ENCODE measurements at regions not wholly inside any gene's neighbourhood (a gene's known extent, or its start where the extent isn't known, plus 50 kb on each side); places are given as distances from the start of the nearest gene placed in this dataset.

GRCh38 chr18:22607284-22607635 is 189.5 kb upstream of the CTAGE1 start:
- no peak overlapping the region for H3K27ac Mint-ChIP-seq
- no peak overlapping the region for H3K4me3 Mint-ChIP-seq
- no peaks in the 10 kb centered on the region for H3K4me1 Mint-ChIP-seq
- H3K36me3 Mint-ChIP-seq, result no peaks in the 10 kb centered on the region
- peaks cover 0 to 5% (median 0%) of the 10 kb centered on the region in 6 donors for H3K9me3 Mint-ChIP-seq
- H3K27me3 Mint-ChIP-seq (ENCODE audit: low read depth in 3 of 3), result peaks cover 4 to 14% (median 6%) of the 10 kb centered on the region in 3 donors
- DNase-seq, result no peak

- H3K36me3 Mint-ChIP-seq, result no peaks in the 10 kb centered on the region
- H3K27me3 Mint-ChIP-seq (ENCODE audit: low read depth in 3 of 3), result peaks cover 6 to 12% (median 6%) of the 10 kb centered on the region in 3 donors
- H3K4me1 Mint-ChIP-seq, result no peaks in the 10 kb centered on the region
- H3K4me3 Mint-ChIP-seq, result no peak overlapping the region
- DNase-seq, result no peak
- no peak overlapping the region for H3K27ac Mint-ChIP-seq
- H3K9me3 Mint-ChIP-seq, result no peaks in the 10 kb centered on the region
Observed at GRCh38 chr18:22608847-22609246, 191.1 kb upstream of the CTAGE1 start.

GRCh38 chr18:22609642-22610041 is 191.9 kb upstream of the CTAGE1 start:
- H3K27me3 Mint-ChIP-seq (ENCODE audit: low read depth in 3 of 3), result peaks cover 5 to 12% (median 6%) of the 10 kb centered on the region in 3 donors
- H3K4me1 Mint-ChIP-seq, result no peaks in the 10 kb centered on the region
- no peaks in the 10 kb centered on the region for H3K9me3 Mint-ChIP-seq

GRCh38 chr18:22613058-22613690 is 195.5 kb upstream of the CTAGE1 start:
- no peak overlapping the region for H3K4me3 Mint-ChIP-seq
- H3K27me3 Mint-ChIP-seq (ENCODE audit: low read depth in 3 of 3), result peaks cover 2 to 9% (median 6%) of the 10 kb centered on the region in 3 donors

More at GRCh38 chr18:22609642-22610041, 191.9 kb upstream of the CTAGE1 start:
- no peaks in the 10 kb centered on the region for H3K36me3 Mint-ChIP-seq
- no peak for DNase-seq
- no peak overlapping the region for H3K27ac Mint-ChIP-seq
- H3K4me3 Mint-ChIP-seq, result no peak overlapping the region

GRCh38 chr18:22613788-22614187 is 196.1 kb upstream of the CTAGE1 start:
- Mint-ChIP-seq H3K4me1 (no peaks in the 10 kb centered on the region), H3K27me3 (ENCODE audit: low read depth in 3 of 3) (peaks cover 2 to 10% (median 9%) of the 10 kb centered on the region in 3 donors), H3K36me3 (no peaks in the 10 kb centered on the region), H3K9me3 (no peaks in the 10 kb centered on the region), H3K4me3 (no peak overlapping the region), H3K27ac (no peak overlapping the region)
- DNase-seq, result no peak

More at GRCh38 chr18:22613058-22613690, 195.5 kb upstream of the CTAGE1 start:
- DNase-seq, result no peak
- no peak overlapping the region for H3K27ac Mint-ChIP-seq
- H3K9me3 Mint-ChIP-seq, result no peaks in the 10 kb centered on the region
- H3K36me3 Mint-ChIP-seq, result no peaks in the 10 kb centered on the region
- no peaks in the 10 kb centered on the region for H3K4me1 Mint-ChIP-seq

GRCh38 chr18:22623513-22623912 is 205.8 kb upstream of the CTAGE1 start:
- Mint-ChIP-seq H3K4me3 (no peak overlapping the region), H3K27ac (no peak overlapping the region), H3K27me3 (ENCODE audit: low read depth in 3 of 3) (peaks cover 6 to 14% (median 6%) of the 10 kb centered on the region in 3 donors), H3K9me3 (peaks cover 0 to 6% (median 0%) of the 10 kb centered on the region in 6 donors), H3K4me1 (no peaks in the 10 kb centered on the region), H3K36me3 (no peaks in the 10 kb centered on the region)
- DNase-seq, result no peak

GRCh38 chr18:22624176-22624575 is 206.5 kb upstream of the CTAGE1 start:
- H3K27ac Mint-ChIP-seq, result no peak overlapping the region
- peaks cover 0 to 7% (median 0%) of the 10 kb centered on the region in 6 donors for H3K9me3 Mint-ChIP-seq
- no peaks in the 10 kb centered on the region for H3K36me3 Mint-ChIP-seq
- H3K4me1 Mint-ChIP-seq, result no peaks in the 10 kb centered on the region
- no peak overlapping the region for H3K4me3 Mint-ChIP-seq
- DNase-seq, result no peak
- H3K27me3 Mint-ChIP-seq (ENCODE audit: low read depth in 3 of 3), result peaks cover 4 to 13% (median 6%) of the 10 kb centered on the region in 3 donors

- DNase-seq, result no peak
- peaks cover 4 to 11% (median 4%) of the 10 kb centered on the region in 3 donors for H3K27me3 Mint-ChIP-seq (ENCODE audit: low read depth in 3 of 3)
- H3K9me3 Mint-ChIP-seq, result peaks cover 0 to 7% (median 0%) of the 10 kb centered on the region in 6 donors
- no peaks in the 10 kb centered on the region for H3K4me1 Mint-ChIP-seq
- no peak overlapping the region for H3K27ac Mint-ChIP-seq
- H3K36me3 Mint-ChIP-seq, result no peaks in the 10 kb centered on the region
- no peak overlapping the region for H3K4me3 Mint-ChIP-seq
Observed at GRCh38 chr18:22625406-22625805, 207.7 kb upstream of the CTAGE1 start.

- H3K4me3 Mint-ChIP-seq, result no peak overlapping the region
- H3K36me3 Mint-ChIP-seq, result no peaks in the 10 kb centered on the region
- DNase-seq, result no peak
- H3K4me1 Mint-ChIP-seq, result no peaks in the 10 kb centered on the region
- H3K27ac Mint-ChIP-seq, result no peak overlapping the region
- H3K9me3 Mint-ChIP-seq, result peaks cover 0 to 6% (median 0%) of the 10 kb centered on the region in 6 donors
- peaks cover 4 to 8% (median 4%) of the 10 kb centered on the region in 3 donors for H3K27me3 Mint-ChIP-seq (ENCODE audit: low read depth in 3 of 3)
Observed at GRCh38 chr18:22626771-22627170, 209.1 kb upstream of the CTAGE1 start.

GRCh38 chr18:22627506-22627905 is 209.8 kb upstream of the CTAGE1 start:
- peaks cover 4 to 8% (median 8%) of the 10 kb centered on the region in 3 donors for H3K27me3 Mint-ChIP-seq (ENCODE audit: low read depth in 3 of 3)
- DNase-seq, result no peak
- no peaks in the 10 kb centered on the region for H3K36me3 Mint-ChIP-seq
- H3K4me1 Mint-ChIP-seq, result no peaks in the 10 kb centered on the region
- no peak overlapping the region for H3K27ac Mint-ChIP-seq
- no peak overlapping the region for H3K4me3 Mint-ChIP-seq
- peaks cover 0 to 6% (median 0%) of the 10 kb centered on the region in 6 donors for H3K9me3 Mint-ChIP-seq

GRCh38 chr18:22628795-22629510 is 211.2 kb upstream of the CTAGE1 start:
- DNase-seq, result no peak
- Mint-ChIP-seq H3K27me3 (ENCODE audit: low read depth in 3 of 3) (peaks cover 1 to 8% (median 5%) of the 10 kb centered on the region in 3 donors), H3K36me3 (no peaks in the 10 kb centered on the region), H3K9me3 (peaks cover 0 to 6% (median 0%) of the 10 kb centered on the region in 6 donors), H3K4me3 (no peak overlapping the region), H3K4me1 (no peaks in the 10 kb centered on the region), H3K27ac (no peak overlapping the region)

- H3K36me3 Mint-ChIP-seq, result no peaks in the 10 kb centered on the region
- H3K4me3 Mint-ChIP-seq, result no peak overlapping the region
- H3K27me3 Mint-ChIP-seq (ENCODE audit: low read depth in 3 of 3), result peaks cover 3 to 8% (median 6%) of the 10 kb centered on the region in 3 donors
- H3K9me3 Mint-ChIP-seq, result peaks cover 0 to 7% (median under 1%) of the 10 kb centered on the region in 6 donors
- no peak overlapping the region for H3K27ac Mint-ChIP-seq
- no peak for DNase-seq
- no peaks in the 10 kb centered on the region for H3K4me1 Mint-ChIP-seq
Observed at GRCh38 chr18:22630980-22631379, 213.3 kb upstream of the CTAGE1 start.

- Mint-ChIP-seq H3K4me3 (no peak overlapping the region), H3K27me3 (ENCODE audit: low read depth in 3 of 3) (peaks cover 3 to 8% (median 4%) of the 10 kb centered on the region in 3 donors), H3K4me1 (no peaks in the 10 kb centered on the region), H3K27ac (no peak overlapping the region), H3K36me3 (no peaks in the 10 kb centered on the region), H3K9me3 (peaks cover 0 to 7% (median 2%) of the 10 kb centered on the region in 6 donors)
- DNase-seq, result no peak
Observed at GRCh38 chr18:22632191-22632590, 214.5 kb upstream of the CTAGE1 start.

- DNase-seq, result no peak
- Mint-ChIP-seq H3K9me3 (peaks cover 0 to 7% (median 2%) of the 10 kb centered on the region in 6 donors), H3K36me3 (no peaks in the 10 kb centered on the region), H3K4me1 (no peaks in the 10 kb centered on the region), H3K4me3 (no peak overlapping the region), H3K27me3 (ENCODE audit: low read depth in 3 of 3) (peaks cover 3 to 12% (median 4%) of the 10 kb centered on the region in 3 donors), H3K27ac (no peak overlapping the region)
Observed at GRCh38 chr18:22634464-22634863, 216.7 kb upstream of the CTAGE1 start.
